Uterus (tissue), 2 donors: ENCODE measurements at regions not wholly inside any gene's neighbourhood (a gene's known extent, or its start where the extent isn't known, plus 50 kb on each side); places are given as distances from the start of the nearest gene placed in this dataset.

Experiments used
- CTCF ChIP-seq, 4 experiments: fragments of 200-600 bp in 2 of 4; fragments of 450-650 bp in 2 of 4; sonication (generic) in 2 of 4; IDR thresholded peaks; one replicate each; pipeline ENCODE4 v1.5.1; 2016 to 2019; ENCODE audit warnings: antibody characterized with exemption in 4 of 4, mild to moderate bottlenecking in 2 of 4, moderate library complexity in 1 of 4
- POLR2A ChIP-seq, 2 donors: fragments of 450-650 bp; IDR thresholded peaks; one replicate each; pipeline ENCODE4 v1.6.1; 2016; ENCODE audit warnings: antibody characterized with exemption in 2 of 2, mild to moderate bottlenecking in 1 of 2, moderate library complexity in 1 of 2

GRCh38 chr2:81061016-81061415, 756.5 kb upstream of the LRRTM1 start:
- no peak for TF ChIP-seq CTCF (IDR thresholded peaks at IDR 0.05)
- no peak for TF ChIP-seq POLR2A (IDR thresholded peaks at IDR 0.05)
